Parathyroid adenoma (tissue), 2 donors: ENCODE measurements at regions not wholly inside any gene's neighbourhood (a gene's known extent, or its start where the extent isn't known, plus 50 kb on each side); places are given as distances from the start of the nearest gene placed in this dataset.

Experiments used
- H2AFZ ChIP-seq: fragments of 300-600 bp; sonication (generic); one replicate; pipeline ENCODE4 v1.7.0; 2017; ENCODE audit warnings: antibody characterized with exemption, mild to moderate bottlenecking
- H3K27ac ChIP-seq: fragments of 300-600 bp; sonication (generic); one replicate; pipeline ENCODE4 v1.7.0; 2017
- H3K27me3 ChIP-seq: fragments of 300-600 bp; sonication (generic); one replicate; pipeline ENCODE4 v1.7.0; 2017; ENCODE audit warnings: low read length; ENCODE audit not compliant: control insufficient read depth, insufficient read depth
- H3K36me3 ChIP-seq: fragments of 300-600 bp; sonication (generic); one replicate; pipeline ENCODE4 v1.7.0; 2017; ENCODE audit warnings: low read length; ENCODE audit not compliant: control insufficient read depth, insufficient read depth
- H3K4me1 ChIP-seq: fragments of 300-600 bp; sonication (generic); one replicate; pipeline ENCODE4 v1.7.0; 2017; ENCODE audit warnings: control low read depth
- H3K4me2 ChIP-seq: fragments of 300-600 bp; sonication (generic); one replicate; pipeline ENCODE4 v1.7.0; 2017; ENCODE audit warnings: low read length
- H3K4me3 ChIP-seq: fragments of 300-600 bp; sonication (generic); one replicate; pipeline ENCODE4 v1.7.0; 2017; ENCODE audit warnings: low read depth, low read length
- H3K79me2 ChIP-seq: fragments of 300-600 bp; sonication (generic); one replicate; pipeline ENCODE4 v1.7.0; 2017; ENCODE audit warnings: control low read depth
- H3K9ac ChIP-seq: fragments of 300-600 bp; sonication (generic); one replicate; pipeline ENCODE4 v1.7.0; 2017; ENCODE audit warnings: mild to moderate bottlenecking
- H3K9me3 ChIP-seq: fragments of 300-600 bp; sonication (generic); one replicate; pipeline ENCODE4 v1.7.0; 2017; ENCODE audit warnings: low read length; ENCODE audit not compliant: control insufficient read depth
- TF ChIP-seq, protein P1 (sequence below): fragments of 300-600 bp; sonication (generic); IDR thresholded peaks from one replicate; pipeline ENCODE4 v1.7.0; 2017; ENCODE audit warnings: antibody characterized with exemption, mild to moderate bottlenecking
- donor health status: primary hyperparathyroidism.

DNA sequence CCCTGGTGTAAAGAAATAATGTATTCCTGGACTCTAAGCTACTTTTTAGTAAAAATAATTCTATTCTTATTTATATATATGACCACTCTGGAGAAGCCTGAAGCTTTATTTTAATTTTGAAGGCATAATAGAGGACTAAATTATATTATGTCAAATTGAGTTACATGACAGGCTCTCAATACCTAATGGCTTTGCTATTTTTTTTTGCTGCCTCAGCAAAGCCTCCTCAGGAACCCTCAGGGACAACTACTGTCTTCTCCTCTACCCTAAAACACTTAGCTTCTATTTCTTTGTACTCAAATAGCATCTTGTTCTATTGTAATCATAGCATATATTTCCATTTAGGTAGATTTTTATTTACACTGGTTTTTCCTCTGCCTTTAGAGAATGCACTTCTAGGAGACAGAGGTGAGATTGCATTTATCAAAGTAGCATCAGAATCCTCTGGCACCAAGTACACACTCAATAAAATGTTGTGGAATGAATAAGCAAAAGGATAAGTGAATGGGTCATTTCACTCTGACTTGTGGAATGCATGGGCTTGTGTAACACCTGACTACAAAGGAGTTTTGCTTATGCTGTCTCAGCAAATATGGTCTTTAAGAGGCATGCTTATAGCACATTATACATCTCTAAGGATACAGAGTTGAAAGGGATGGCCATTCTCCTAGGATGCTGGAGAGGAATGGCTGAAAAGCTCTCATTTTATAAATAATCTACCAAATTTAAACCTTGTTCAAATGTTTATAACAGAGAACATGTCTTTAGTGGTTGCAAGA lies 605.2 kb downstream of the KCNJ2 start:
- Histone ChIP-seq H3K4me3 (no peak overlapping the region), H3K4me2 (no peak overlapping the region), H3K27me3 (no peaks in the 10 kb centered on the region), H3K9ac (no peak overlapping the region), H3K27ac (no peak overlapping the region), H3K4me1 (no peaks in the 10 kb centered on the region), H3K36me3 (no peaks in the 10 kb centered on the region), H3K9me3 (no peaks in the 10 kb centered on the region), H3K79me2 (no peaks in the 10 kb centered on the region), H2AFZ (no peak overlapping the region)
- TF ChIP-seq, protein P1, sequence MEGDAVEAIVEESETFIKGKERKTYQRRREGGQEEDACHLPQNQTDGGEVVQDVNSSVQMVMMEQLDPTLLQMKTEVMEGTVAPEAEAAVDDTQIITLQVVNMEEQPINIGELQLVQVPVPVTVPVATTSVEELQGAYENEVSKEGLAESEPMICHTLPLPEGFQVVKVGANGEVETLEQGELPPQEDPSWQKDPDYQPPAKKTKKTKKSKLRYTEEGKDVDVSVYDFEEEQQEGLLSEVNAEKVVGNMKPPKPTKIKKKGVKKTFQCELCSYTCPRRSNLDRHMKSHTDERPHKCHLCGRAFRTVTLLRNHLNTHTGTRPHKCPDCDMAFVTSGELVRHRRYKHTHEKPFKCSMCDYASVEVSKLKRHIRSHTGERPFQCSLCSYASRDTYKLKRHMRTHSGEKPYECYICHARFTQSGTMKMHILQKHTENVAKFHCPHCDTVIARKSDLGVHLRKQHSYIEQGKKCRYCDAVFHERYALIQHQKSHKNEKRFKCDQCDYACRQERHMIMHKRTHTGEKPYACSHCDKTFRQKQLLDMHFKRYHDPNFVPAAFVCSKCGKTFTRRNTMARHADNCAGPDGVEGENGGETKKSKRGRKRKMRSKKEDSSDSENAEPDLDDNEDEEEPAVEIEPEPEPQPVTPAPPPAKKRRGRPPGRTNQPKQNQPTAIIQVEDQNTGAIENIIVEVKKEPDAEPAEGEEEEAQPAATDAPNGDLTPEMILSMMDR, result no peak

DNA sequence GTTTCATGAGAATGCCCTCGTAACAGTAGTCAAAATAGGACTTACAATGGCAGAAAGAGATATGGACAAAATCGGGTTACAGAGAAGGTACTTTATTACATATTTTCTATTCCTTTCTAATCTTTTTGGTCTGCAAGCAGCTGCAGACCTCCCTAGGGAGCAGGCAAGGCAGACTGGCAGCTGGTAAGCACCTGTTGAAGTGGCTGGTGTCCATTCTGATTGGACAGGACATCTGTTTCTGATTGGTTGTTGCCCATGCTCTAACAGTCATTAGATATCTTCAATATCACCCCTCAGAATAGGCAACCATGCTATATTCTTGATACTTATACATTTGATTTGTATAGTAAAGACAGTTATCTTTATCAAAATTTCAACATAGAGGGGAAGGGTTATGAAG lies 606.3 kb downstream of the KCNJ2 start:
- H3K79me2 ChIP-seq, result no peaks in the 10 kb centered on the region
- H3K4me1 ChIP-seq, result no peaks in the 10 kb centered on the region
- no peak overlapping the region for H2AFZ ChIP-seq
- H3K4me3 ChIP-seq, result no peak overlapping the region
- H3K4me2 ChIP-seq, result no peak overlapping the region
- no peaks in the 10 kb centered on the region for H3K9me3 ChIP-seq
- no peaks in the 10 kb centered on the region for H3K27me3 ChIP-seq
- H3K9ac ChIP-seq, result no peak overlapping the region
- no peaks in the 10 kb centered on the region for H3K36me3 ChIP-seq
- TF ChIP-seq, protein P1, result no peak
- H3K27ac ChIP-seq, result no peak overlapping the region

DNA sequence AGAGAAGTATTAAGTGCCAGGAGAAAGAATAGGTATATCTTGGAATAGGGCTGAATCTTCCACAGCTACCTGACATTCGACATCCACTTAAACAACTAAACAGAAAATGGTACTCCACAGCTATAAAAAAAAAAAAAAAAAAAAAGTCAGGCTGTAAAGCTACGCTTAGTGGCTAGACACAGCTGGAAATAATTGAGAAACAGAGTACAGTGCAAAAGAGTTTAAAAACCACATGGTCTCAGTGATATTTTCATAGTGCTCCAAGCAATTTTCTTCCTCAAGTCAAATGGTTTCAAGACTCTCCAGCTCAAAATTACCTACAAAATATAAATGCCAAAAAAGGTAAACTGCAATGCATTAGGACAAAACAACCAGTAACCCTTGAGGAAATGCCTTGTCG lies 607.1 kb downstream of the KCNJ2 start:
- TF ChIP-seq, protein P1, result no peak
- Histone ChIP-seq H3K9me3 (no peaks in the 10 kb centered on the region), H3K4me3 (no peak overlapping the region), H3K27me3 (no peaks in the 10 kb centered on the region), H3K27ac (no peak overlapping the region), H3K4me2 (no peak overlapping the region), H3K36me3 (no peaks in the 10 kb centered on the region), H2AFZ (no peak overlapping the region), H3K4me1 (no peaks in the 10 kb centered on the region), H3K79me2 (no peaks in the 10 kb centered on the region), H3K9ac (no peak overlapping the region)

DNA sequence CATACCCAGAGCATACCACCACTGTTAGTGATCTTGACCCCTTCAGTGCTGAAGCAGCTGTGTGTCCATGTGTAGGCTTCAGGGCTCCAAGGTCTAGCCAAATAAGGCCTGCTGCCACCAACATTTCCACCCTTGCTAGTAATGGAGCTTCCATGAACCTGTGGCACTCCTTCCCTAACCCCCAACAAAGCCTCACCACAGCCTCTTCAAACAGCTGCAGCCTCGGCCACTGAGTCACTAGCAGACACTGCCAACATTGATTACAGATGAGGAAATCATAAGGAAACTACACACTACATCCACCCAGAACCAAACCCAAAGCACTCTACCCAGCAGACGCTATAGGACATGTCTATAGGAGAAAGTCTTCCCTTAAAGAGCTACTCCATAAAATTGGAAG lies 610.7 kb downstream of the KCNJ2 start:
- H3K79me2 ChIP-seq, result no peaks in the 10 kb centered on the region
- no peaks in the 10 kb centered on the region for H3K27me3 ChIP-seq
- no peaks in the 10 kb centered on the region for H3K36me3 ChIP-seq
- no peak overlapping the region for H3K4me2 ChIP-seq
- no peaks in the 10 kb centered on the region for H3K4me1 ChIP-seq
- H3K9ac ChIP-seq, result no peak overlapping the region
- H3K4me3 ChIP-seq, result no peak overlapping the region
- H3K27ac ChIP-seq, result no peak overlapping the region
- H3K9me3 ChIP-seq, result no peaks in the 10 kb centered on the region
- no peak overlapping the region for H2AFZ ChIP-seq
- TF ChIP-seq, protein P1, result no peak

DNA sequence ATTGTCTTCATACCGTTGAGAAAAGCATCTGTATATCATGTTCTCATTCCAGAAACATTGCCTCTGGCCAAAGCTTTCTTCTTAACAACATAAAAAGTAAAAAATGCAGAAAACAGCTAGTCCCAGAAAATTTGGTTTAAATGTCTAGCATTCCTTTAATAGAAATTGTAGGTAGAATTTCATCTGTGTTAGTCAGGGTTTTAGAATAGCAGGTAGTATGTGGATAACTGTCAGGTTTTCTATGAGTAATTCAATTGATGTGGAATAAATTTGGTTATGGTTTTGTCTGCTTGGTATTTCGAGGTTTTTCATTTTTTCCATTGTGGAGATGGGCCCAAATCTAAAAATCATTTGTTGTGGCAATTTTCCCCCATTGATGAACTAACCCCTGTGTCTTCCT lies 616.7 kb downstream of the KCNJ2 start:
- Histone ChIP-seq H2AFZ (no peak overlapping the region), H3K9me3 (no peaks in the 10 kb centered on the region), H3K4me2 (no peak overlapping the region), H3K79me2 (no peaks in the 10 kb centered on the region), H3K27me3 (no peaks in the 10 kb centered on the region), H3K9ac (no peak overlapping the region), H3K4me1 (no peaks in the 10 kb centered on the region), H3K4me3 (no peak overlapping the region), H3K36me3 (no peaks in the 10 kb centered on the region), H3K27ac (no peak overlapping the region)
- TF ChIP-seq, protein P1, result no peak
